Testis (tissue), 2 donors: ENCODE measurements at regions not wholly inside any gene's neighbourhood (a gene's known extent, or its start where the extent isn't known, plus 50 kb on each side); places are given as distances from the start of the nearest gene placed in this dataset.

Source experiments
- POLR2A ChIP-seq: fragments of 450-650 bp; IDR thresholded peaks from one replicate; pipeline ENCODE4 v1.6.1; 2017; ENCODE audit warnings: antibody characterized with exemption, mild to moderate bottlenecking, moderate library complexity
- TF ChIP-seq, protein P1 (sequence below), 3 experiments: fragments of 450-650 bp in 2 of 3; fragments of 200-600 bp in 1 of 3; sonication (generic) in 1 of 3; IDR thresholded peaks; one replicate each; pipeline ENCODE4 v1.5.1; 2016 to 2019; ENCODE audit warnings: antibody characterized with exemption in 3 of 3, mild to moderate bottlenecking in 2 of 3, moderate library complexity in 1 of 3

DNA sequence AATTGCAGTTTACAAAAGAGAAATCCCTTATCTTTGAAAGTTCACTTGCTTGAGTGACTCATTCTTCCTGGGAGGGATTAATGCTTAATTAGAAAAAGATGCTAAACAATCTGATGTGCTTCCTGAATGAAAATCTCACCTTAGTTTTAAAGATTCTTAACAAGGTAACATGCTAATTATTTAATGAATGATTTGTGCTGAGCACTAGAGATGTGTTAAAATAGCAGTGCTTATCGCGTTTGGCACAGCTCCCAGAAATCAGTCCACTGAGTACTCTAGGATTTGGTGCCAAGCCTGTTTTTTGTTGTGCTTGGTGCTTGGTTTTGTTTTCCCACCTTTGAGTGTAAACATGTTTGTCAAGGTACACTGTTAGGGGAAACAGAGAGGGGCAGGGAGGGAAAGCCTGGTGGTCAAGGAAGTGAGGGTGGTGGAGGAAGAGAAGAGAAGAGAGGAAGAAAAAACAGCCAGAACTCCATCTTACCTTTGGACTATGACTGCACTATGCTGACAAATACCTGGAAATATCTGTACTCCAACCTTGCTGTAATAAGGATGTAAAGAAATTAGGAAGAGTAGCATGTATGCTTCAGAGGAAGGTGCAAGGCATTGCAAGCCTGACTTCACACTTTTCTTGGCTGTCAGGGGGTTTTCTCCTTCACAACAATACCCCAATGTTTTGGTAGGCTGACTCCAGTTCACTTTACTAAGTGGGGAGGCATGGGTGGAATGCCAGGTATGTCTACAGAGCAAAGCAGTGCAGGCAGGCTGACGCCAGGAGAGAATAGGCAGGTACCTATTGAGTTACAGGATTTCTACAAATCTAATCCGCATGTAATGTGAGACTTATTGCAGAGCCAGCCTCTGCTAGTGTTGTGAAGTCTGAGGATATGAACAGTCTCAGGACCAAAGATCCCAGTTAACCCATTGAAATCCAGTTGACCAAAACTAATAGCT lies 157.2 kb upstream of the ISL1 start:
- TF ChIP-seq, protein P1, sequence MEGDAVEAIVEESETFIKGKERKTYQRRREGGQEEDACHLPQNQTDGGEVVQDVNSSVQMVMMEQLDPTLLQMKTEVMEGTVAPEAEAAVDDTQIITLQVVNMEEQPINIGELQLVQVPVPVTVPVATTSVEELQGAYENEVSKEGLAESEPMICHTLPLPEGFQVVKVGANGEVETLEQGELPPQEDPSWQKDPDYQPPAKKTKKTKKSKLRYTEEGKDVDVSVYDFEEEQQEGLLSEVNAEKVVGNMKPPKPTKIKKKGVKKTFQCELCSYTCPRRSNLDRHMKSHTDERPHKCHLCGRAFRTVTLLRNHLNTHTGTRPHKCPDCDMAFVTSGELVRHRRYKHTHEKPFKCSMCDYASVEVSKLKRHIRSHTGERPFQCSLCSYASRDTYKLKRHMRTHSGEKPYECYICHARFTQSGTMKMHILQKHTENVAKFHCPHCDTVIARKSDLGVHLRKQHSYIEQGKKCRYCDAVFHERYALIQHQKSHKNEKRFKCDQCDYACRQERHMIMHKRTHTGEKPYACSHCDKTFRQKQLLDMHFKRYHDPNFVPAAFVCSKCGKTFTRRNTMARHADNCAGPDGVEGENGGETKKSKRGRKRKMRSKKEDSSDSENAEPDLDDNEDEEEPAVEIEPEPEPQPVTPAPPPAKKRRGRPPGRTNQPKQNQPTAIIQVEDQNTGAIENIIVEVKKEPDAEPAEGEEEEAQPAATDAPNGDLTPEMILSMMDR (IDR thresholded peaks at IDR 0.05): no peak
- TF ChIP-seq POLR2A: no peak
